Neutrophil (primary cell): ENCODE measurements at regions not wholly inside any gene's neighbourhood (a gene's known extent, or its start where the extent isn't known, plus 50 kb on each side); places are given as distances from the start of the nearest gene placed in this dataset.

Source experiments
- H3K27ac ChIP-seq: fragments of 200-600 bp; sonication (generic); 2 replicates; pipeline ENCODE4 v1.5.1; 2016; ENCODE audit warnings: mild to moderate bottlenecking, moderate library complexity
- H3K27me3 ChIP-seq: fragments of 200-600 bp; sonication (generic); 2 replicates; pipeline ENCODE4 v1.6.0; 2016; ENCODE audit warnings: mild to moderate bottlenecking
- H3K36me3 ChIP-seq: fragments of 200-600 bp; sonication (generic); 2 replicates; pipeline ENCODE4 v1.5.1; 2017
- H3K4me1 ChIP-seq, 2 experiments: fragments of 200-600 bp in 1 of 2; sonication (generic) in 1 of 2; 1 replicate in 1 of 2; 2 replicates in 1 of 2; pipeline versions ENCODE4 v1.5.1 to v1.6.1; 2013 to 2016; ENCODE audit warnings: low read depth in 1 of 2, low read length in 1 of 2, mild to moderate bottlenecking in 1 of 2, moderate library complexity in 1 of 2; ENCODE audit not compliant: control insufficient read depth in 1 of 2, insufficient read depth in 1 of 2
- H3K4me3 ChIP-seq, 2 experiments: fragments of 200-600 bp in 1 of 2; sonication (generic) in 1 of 2; 1 replicate in 1 of 2; 2 replicates in 1 of 2; pipeline ENCODE4 v1.5.1; 2013 to 2016; ENCODE audit warnings: low read depth in 1 of 2, low read length in 1 of 2, mild to moderate bottlenecking in 1 of 2, moderate library complexity in 1 of 2
- H3K9me3 ChIP-seq: fragments of 200-600 bp; sonication (generic); 2 replicates; pipeline ENCODE4 v1.5.1; 2016
- CTCF ChIP-seq: fragments of 200-600 bp; sonication (generic); IDR thresholded peaks from 2 replicates; pipeline ENCODE4 v1.5.1; 2016; ENCODE audit warnings: antibody characterized with exemption

DNA sequence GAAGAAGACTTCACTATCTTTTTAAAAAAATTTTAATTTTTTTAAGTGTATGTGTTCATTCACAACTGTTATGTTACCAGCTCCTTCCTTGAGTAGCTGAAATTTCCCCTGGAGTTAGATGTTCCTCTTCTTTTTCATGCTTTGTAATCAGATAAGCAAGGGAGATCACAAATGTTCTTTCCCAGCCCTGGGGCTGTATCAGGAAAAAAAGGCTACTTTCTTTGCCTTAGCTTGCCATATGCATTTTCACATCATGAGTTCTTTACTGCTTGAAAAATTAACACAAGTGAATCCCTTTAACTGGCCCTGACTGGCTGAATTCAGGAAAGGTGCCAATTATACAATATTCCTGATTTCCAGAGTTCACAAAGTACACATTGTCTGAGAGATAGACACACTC, 353.2 kb upstream of the ATP11B start:
- Histone ChIP-seq H3K4me3 (no peak overlapping the region), H3K27ac (no peak overlapping the region)
- TF ChIP-seq CTCF: no peak

GRCh38 chr3:182445576-182445975, 347.7 kb upstream of the ATP11B start:
- no peaks in the 10 kb centered on the region for H3K4me1 ChIP-seq
- H3K9me3 ChIP-seq: no peaks in the 10 kb centered on the region
- H3K4me3 ChIP-seq: no peak overlapping the region
- H3K27me3 ChIP-seq: no peaks in the 10 kb centered on the region
- TF ChIP-seq CTCF: no peak
- no peaks in the 10 kb centered on the region for H3K36me3 ChIP-seq
- H3K27ac ChIP-seq: no peak overlapping the region

More for the DNA sequence above, 353.2 kb upstream of the ATP11B start:
- Histone ChIP-seq H3K4me1 (no peaks in the 10 kb centered on the region), H3K36me3 (no peaks in the 10 kb centered on the region), H3K27me3 (no peaks in the 10 kb centered on the region), H3K9me3 (no peaks in the 10 kb centered on the region)

DNA sequence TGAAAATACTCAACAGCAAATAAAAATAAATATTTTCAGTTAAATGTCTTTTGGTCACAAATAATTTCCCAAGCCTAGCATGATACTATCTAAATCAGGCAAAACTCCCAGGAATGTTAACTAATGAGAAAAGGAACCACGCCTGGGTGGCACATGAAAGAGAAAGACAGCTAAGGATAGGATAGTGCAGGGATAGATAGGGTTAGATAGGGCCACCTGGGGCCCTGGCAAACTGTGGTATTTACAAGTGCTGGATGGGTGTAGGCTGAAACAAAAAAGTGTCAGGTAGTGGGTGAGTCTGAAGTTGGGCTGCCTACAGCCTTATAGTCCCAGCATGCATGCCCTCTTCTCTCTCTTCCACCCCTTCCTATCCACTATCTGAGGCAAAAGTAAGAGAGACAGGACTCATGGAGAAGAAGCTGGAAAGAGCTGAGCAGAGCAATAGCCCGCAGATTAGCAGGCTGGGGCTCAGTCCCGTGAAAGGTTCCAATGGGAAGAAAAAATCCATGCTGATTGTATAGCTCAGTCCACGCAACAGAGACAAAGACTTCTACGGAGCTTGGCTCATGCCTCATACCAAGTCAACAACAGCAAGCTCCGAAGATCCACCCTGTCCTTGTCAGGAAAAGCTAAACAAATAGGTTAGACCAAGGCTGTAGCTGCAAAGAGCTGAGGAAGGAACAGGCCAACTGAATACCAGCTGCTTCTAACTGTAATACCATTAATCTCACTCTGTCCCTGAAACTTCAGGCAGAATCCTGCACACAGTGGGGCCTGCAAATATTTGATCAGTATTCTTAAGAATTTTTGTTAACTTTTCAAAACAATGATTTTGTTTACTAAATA, 342.1 kb upstream of the ATP11B start:
- Histone ChIP-seq H3K9me3 (no peaks in the 10 kb centered on the region), H3K27ac (no peak overlapping the region), H3K36me3 (no peaks in the 10 kb centered on the region), H3K4me3 (no peak overlapping the region), H3K27me3 (no peaks in the 10 kb centered on the region), H3K4me1 (no peaks in the 10 kb centered on the region)
- no peak for TF ChIP-seq CTCF

DNA sequence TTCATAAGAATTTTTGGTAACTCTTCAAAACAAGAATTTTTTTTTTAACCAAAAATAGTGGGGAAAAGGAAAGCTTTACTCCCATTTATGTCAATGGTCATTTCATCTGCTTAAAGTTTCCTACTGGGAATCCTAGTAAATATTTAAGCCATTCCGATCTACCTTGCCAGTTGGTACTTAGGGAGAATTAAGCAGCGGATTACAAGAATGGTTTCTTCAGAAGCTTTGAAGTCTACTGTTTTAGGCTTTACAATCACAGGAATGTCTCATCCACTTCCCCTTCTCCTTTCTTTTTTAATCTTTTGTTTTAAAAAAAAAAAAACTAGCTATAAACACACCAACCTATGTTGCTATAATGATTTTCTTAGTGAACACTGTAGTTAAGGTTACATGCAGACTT, 341.4 kb upstream of the ATP11B start:
- no peak for TF ChIP-seq CTCF
- Histone ChIP-seq H3K36me3 (no peaks in the 10 kb centered on the region), H3K4me3 (no peak overlapping the region), H3K27me3 (no peaks in the 10 kb centered on the region), H3K9me3 (no peaks in the 10 kb centered on the region), H3K27ac (no peak overlapping the region), H3K4me1 (no peaks in the 10 kb centered on the region)

DNA sequence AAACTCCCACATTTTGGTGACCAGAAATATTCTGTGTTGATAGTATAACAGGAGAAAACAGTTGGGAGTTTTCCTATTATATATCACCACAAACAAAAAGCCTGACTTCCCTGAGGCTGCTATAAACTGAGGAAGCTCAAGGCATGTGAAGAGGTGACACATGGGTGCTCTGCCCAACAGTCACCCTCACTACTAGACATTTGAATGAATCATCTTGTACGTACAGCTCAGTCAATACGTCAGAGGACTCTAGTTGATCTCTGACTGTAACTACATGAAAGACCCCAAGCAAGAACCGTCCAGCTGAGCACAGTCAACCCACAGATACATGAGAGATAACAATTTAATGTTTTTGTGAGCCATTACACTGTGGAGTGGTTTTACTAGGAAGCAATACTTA, 338.3 kb upstream of the ATP11B start:
- no peaks in the 10 kb centered on the region for H3K4me1 ChIP-seq
- no peak overlapping the region for H3K4me3 ChIP-seq
- no peaks in the 10 kb centered on the region for H3K9me3 ChIP-seq
- no peak overlapping the region for H3K27ac ChIP-seq
- TF ChIP-seq CTCF: no peak
- H3K36me3 ChIP-seq: no peaks in the 10 kb centered on the region
- H3K27me3 ChIP-seq: no peaks in the 10 kb centered on the region
